IMR-90 (cell line): ENCODE measurements at regions not wholly inside any gene's neighbourhood (a gene's known extent, or its start where the extent isn't known, plus 50 kb on each side); places are given as distances from the start of the nearest gene placed in this dataset.

Experiments used
- ATAC-seq: fragments of 200-7000 bp; cut with Tn5 transposase; 2 replicates; pipeline ENCODE4 v1.9.1; 2020; ENCODE audit warnings: low read depth, mild to moderate bottlenecking, moderate library complexity
- BruUV-seq: library from RNA; stranded (reverse); fragments of 400-500 nt; replicated peaks from 2 replicates; lab custom pipeline; 2021; lab: Mats Ljungman, UMichigan
- CTCF ChIA-PET: fragments of 300-600 bp; formaldehyde crosslinking; extraction: SDS; loops from one replicate; lab custom pipeline; 2021; ENCODE audit warnings: antibody characterized with exemption; lab: Yijun Ruan, JAX
- POLR2A ChIA-PET: fragments of 300-600 bp; sonication (Branson Sonifier 250); formaldehyde crosslinking; loops from one replicate; lab custom pipeline; 2022; ENCODE audit warnings: antibody characterized with exemption; ENCODE audit not compliant: unreplicated experiment; lab: Charles Lee
- DNase-seq: peaks from one replicate; pipeline ENCODE4 v3.0.0; 2013
- H2AFZ ChIP-seq: replicated peaks from 2 replicates; pipeline ENCODE3; 2013; ENCODE audit warnings: low read length, mild to moderate bottlenecking; ENCODE audit not compliant: poor library complexity
- H2AK5ac ChIP-seq: 2 replicates; pipeline ENCODE4 v1.6.1; 2013; ENCODE audit warnings: low read depth, low read length, inconsistent platforms
- H2AK9ac ChIP-seq: replicated peaks from 2 replicates; pipeline ENCODE3; 2013; ENCODE audit warnings: mild to moderate bottlenecking, low read depth, low read length, moderate library complexity; ENCODE audit not compliant: poor library complexity
- H2BK120ac ChIP-seq: 2 replicates; pipeline ENCODE4 v1.6.1; 2013; ENCODE audit warnings: low read depth, low read length, inconsistent platforms
- H2BK15ac ChIP-seq: 3 replicates; pipeline ENCODE4 v1.6.1; 2013; ENCODE audit warnings: low read depth, low read length, inconsistent platforms
- H2BK20ac ChIP-seq: 2 replicates; pipeline ENCODE4 v1.6.1; 2013; ENCODE audit warnings: low read depth, mild to moderate bottlenecking, inconsistent platforms, low read length, moderate library complexity
- H2BK5ac ChIP-seq: 2 replicates; pipeline ENCODE4 v1.6.1; 2013; ENCODE audit warnings: mild to moderate bottlenecking, low read depth, low read length, inconsistent platforms; ENCODE audit not compliant: poor library complexity, severe bottlenecking
- H3K14ac ChIP-seq: replicated peaks from 2 replicates; pipeline ENCODE4 v1.6.1; 2013; ENCODE audit warnings: low read depth, low read length, inconsistent platforms
- H3K18ac ChIP-seq: 2 replicates; pipeline ENCODE4 v1.6.1; 2013; ENCODE audit warnings: low read depth, low read length, control low read depth
- H3K23ac ChIP-seq: 2 replicates; pipeline ENCODE4 v1.6.1; 2013; ENCODE audit warnings: low read depth, low read length, inconsistent platforms
- H3K27ac ChIP-seq: 2 replicates; pipeline ENCODE4 v1.5.1; 2013; ENCODE audit warnings: mild to moderate bottlenecking, control low read depth, low read length; ENCODE audit not compliant: insufficient read depth
- H3K27me3 ChIP-seq: 2 replicates; pipeline ENCODE4 v1.6.1; 2013; ENCODE audit warnings: low read length; ENCODE audit not compliant: control insufficient read depth, insufficient read depth
- H3K36me3 ChIP-seq: 2 replicates; pipeline ENCODE4 v1.6.1; 2013; ENCODE audit warnings: low read length, mixed read lengths; ENCODE audit not compliant: control insufficient read depth, insufficient read depth
- H3K4ac ChIP-seq: 2 replicates; pipeline ENCODE4 v1.6.1; 2013; ENCODE audit warnings: low read depth, low read length, inconsistent platforms
- H3K4me1 ChIP-seq: 2 replicates; pipeline ENCODE4 v1.6.1; 2013; ENCODE audit warnings: low read length, mixed read lengths; ENCODE audit not compliant: control insufficient read depth, insufficient read depth
- H3K4me2 ChIP-seq: 2 replicates; pipeline ENCODE4 v1.6.1; 2013; ENCODE audit warnings: low read depth, mild to moderate bottlenecking, control low read depth, low read length, moderate library complexity
- H3K4me3 ChIP-seq: 2 replicates; pipeline ENCODE4 v1.5.1; 2013; ENCODE audit warnings: low read depth, mild to moderate bottlenecking, control low read depth, low read length, moderate library complexity; ENCODE audit not compliant: insufficient read depth
- H3K56ac ChIP-seq: 2 replicates; pipeline ENCODE4 v1.6.1; 2013; ENCODE audit warnings: low read length, inconsistent platforms; ENCODE audit not compliant: insufficient read depth; ENCODE audit errors: extremely low read depth
- H3K79me1 ChIP-seq, 2 experiments: 2 replicates each; pipeline ENCODE4 v1.6.1; 2013; ENCODE audit warnings: low read length in 2 of 2, inconsistent platforms in 1 of 2, low read depth in 1 of 2
- H3K9ac ChIP-seq: 2 replicates; pipeline ENCODE4 v1.6.1; 2013; ENCODE audit warnings: low read depth, low read length, control low read depth
- H3K9me1 ChIP-seq: 2 replicates; pipeline ENCODE4 v1.6.1; 2013; ENCODE audit warnings: low read length, inconsistent platforms; ENCODE audit not compliant: insufficient read depth
- H3K9me3 ChIP-seq: 2 replicates; pipeline ENCODE4 v1.6.1; 2013; ENCODE audit warnings: low read length; ENCODE audit not compliant: control insufficient read depth, insufficient read depth
- H4K20me1 ChIP-seq: 2 replicates; pipeline ENCODE4 v1.6.1; 2013; ENCODE audit warnings: low read length, inconsistent platforms; ENCODE audit not compliant: insufficient read depth
- H4K5ac ChIP-seq: 2 replicates; pipeline ENCODE4 v1.6.1; 2013; ENCODE audit warnings: mild to moderate bottlenecking, low read depth, low read length, control low read depth
- H4K8ac ChIP-seq, 2 experiments: 2 replicates each; pipeline ENCODE4 v1.6.1; 2013; ENCODE audit warnings: low read depth in 2 of 2, low read length in 2 of 2, control low read depth in 1 of 2, inconsistent platforms in 1 of 2
- H4K91ac ChIP-seq: 2 replicates; pipeline ENCODE4 v1.6.1; 2013; ENCODE audit warnings: low read depth, low read length, inconsistent platforms; ENCODE audit not compliant: insufficient read depth
- BHLHE40 ChIP-seq: fragments of 150-350 bp; IDR thresholded peaks from 2 replicates; pipeline ENCODE4 v1.6.1; 2016; ENCODE audit warnings: mild to moderate bottlenecking, low read depth, low read length
- CEBPB ChIP-seq: IDR thresholded peaks from 2 replicates; pipeline ENCODE4 v1.6.1; 2012; ENCODE audit warnings: low read depth, low read length, improper control_type of control experiment
- CHD1 ChIP-seq: IDR thresholded peaks from 2 replicates; pipeline ENCODE4 v1.6.1; 2012; ENCODE audit warnings: low read depth, low read length, improper control_type of control experiment
- ELK1 ChIP-seq: fragments of 150-350 bp; IDR thresholded peaks from 2 replicates; pipeline ENCODE4 v1.6.1; 2016; ENCODE audit warnings: low read depth, mild to moderate bottlenecking, low read length, moderate library complexity, borderline replicate concordance
- MAFK ChIP-seq: IDR thresholded peaks from 2 replicates; pipeline ENCODE4 v1.6.1; 2012; ENCODE audit warnings: low read depth, low read length, improper control_type of control experiment
- MAZ ChIP-seq: IDR thresholded peaks from 2 replicates; pipeline ENCODE4 v1.6.1; 2012; ENCODE audit warnings: low read depth, mild to moderate bottlenecking, low read length, improper control_type of control experiment, moderate library complexity, borderline replicate concordance
- MXI1 ChIP-seq: IDR thresholded peaks from 2 replicates; pipeline ENCODE4 v1.6.1; 2012; ENCODE audit warnings: low read depth, mild to moderate bottlenecking, low read length, moderate library complexity, borderline replicate concordance
- NFE2L2 ChIP-seq: fragments of 150-350 bp; IDR thresholded peaks from 2 replicates; pipeline ENCODE4 v1.6.1; 2016; ENCODE audit warnings: low read depth, mild to moderate bottlenecking, low read length
- POLR2A ChIP-seq: IDR thresholded peaks from 2 replicates; pipeline ENCODE4 v1.6.1; 2012; ENCODE audit warnings: mild to moderate bottlenecking, low read depth, low read length
- RAD21 ChIP-seq: IDR thresholded peaks from 2 replicates; pipeline ENCODE4 v1.6.1; 2012; ENCODE audit warnings: low read length, improper control_type of control experiment
- RCOR1 ChIP-seq: IDR thresholded peaks from 2 replicates; pipeline ENCODE4 v1.6.1; 2012; ENCODE audit warnings: mild to moderate bottlenecking, low read length, improper control_type of control experiment; ENCODE audit not compliant: insufficient replicate concordance
- RFX5 ChIP-seq: IDR thresholded peaks from 2 replicates; pipeline ENCODE4 v1.8.0; 2012; ENCODE audit warnings: low read depth, mild to moderate bottlenecking, low read length, moderate library complexity
- SMC3 ChIP-seq: fragments of 150-350 bp; IDR thresholded peaks from 2 replicates; pipeline ENCODE4 v1.6.1; 2016; ENCODE audit warnings: low read depth, mild to moderate bottlenecking, antibody characterized with exemption, low read length, moderate library complexity
- USF2 ChIP-seq: fragments of 150-350 bp; IDR thresholded peaks from 2 replicates; pipeline ENCODE4 v1.6.1; 2017; ENCODE audit warnings: mild to moderate bottlenecking, antibody characterized with exemption, low read length, low read depth
- WGBS, 2 experiments: methylation state at CpG; one replicate each; pipeline versions ENCODE4 v1.1.5 to v1.1.7; 2013; ENCODE audit warnings: missing lambda C conversion rate in 2 of 2; ENCODE audit not compliant: insufficient read length in 1 of 2; ENCODE audit errors: extremely low coverage in 2 of 2; 5-methylcytosine and 5-hydroxymethylcytosine counted together
- dilution Hi-C: fragments of 300-500 bp; cut with HindIII; formaldehyde crosslinking; loops from one replicate; pipeline ENCODE4 v1.14.3; 2018; ENCODE audit warnings: low sequenced_read_pairs; ENCODE audit not compliant: unreplicated experiment
- in situ Hi-C: fragments of 300-500 bp; cut with MboI; formaldehyde crosslinking; loops from 3 replicates; pipeline ENCODE4 v1.14.3; 2019; ENCODE audit warnings: low sequenced_read_pairs, inconsistent platforms, mixed read lengths
- intact Hi-C: fragments of 100-400 bp; cut with micrococcal nuclease; formaldehyde crosslinking; loops from 2 replicates; pipeline ENCODE4 v1.10.0; 2022

GRCh38 chr12:124191966-124192365 lies 102.9 kb upstream of the RFLNA start:
- Histone ChIP-seq H3K23ac (no peak overlapping the region), H2BK20ac (no peak overlapping the region), H2AFZ (peak overlapping the region; percentile 8), H2BK5ac (no peak overlapping the region), H3K9me1 (no peaks in the 10 kb centered on the region), H3K18ac (no peak overlapping the region), H4K5ac (no peak overlapping the region), H4K91ac (no peak overlapping the region), H3K4ac (no peak overlapping the region), H2BK120ac (no peak overlapping the region), H3K56ac (no peak overlapping the region), H3K4me3 (no peak overlapping the region), H2BK15ac (no peak overlapping the region), H4K8ac (no peak overlapping the region), H3K27me3 (peaks cover 18% of the 10 kb centered on the region), H4K20me1 (no peaks in the 10 kb centered on the region), H3K79me1 (no peaks in the 10 kb centered on the region), H3K36me3 (no peaks in the 10 kb centered on the region), H2AK9ac (no peak overlapping the region), H3K9ac (no peak overlapping the region), H3K4me2 (no peak overlapping the region), H3K27ac (no peak overlapping the region), H3K14ac (no peak overlapping the region), H3K9me3 (peaks cover 6% of the 10 kb centered on the region), H2AK5ac (no peak overlapping the region), H3K4me1 (no peaks in the 10 kb centered on the region)
- ChIA-PET CTCF (no interaction called here), POLR2A (no interaction called here)
- intact Hi-C loops (no loop called here), dilution Hi-C loops (no loop called here), in situ Hi-C loops (no loop called here)
- ATAC-seq (no peak), DNase-seq (no peak)
- TF ChIP-seq BHLHE40 (no peak), ELK1 (no peak), CHD1 (no peak), CEBPB (no peak), MAFK (no peak), POLR2A (no peak), USF2 (no peak), NFE2L2 (no peak), RAD21 (no peak), MAZ (no peak), RCOR1 (no peak), MXI1 (no peak), RFX5 (no peak), SMC3 (no peak)
- WGBS, 2 experiments: no CpG with 5 or more reads among the region's 12 CpGs
- BruUV-seq: no TSS peak
